PFSK-1 (cell line): ENCODE measurements at regions not wholly inside any gene's neighbourhood (a gene's known extent, or its start where the extent isn't known, plus 50 kb on each side); places are given as distances from the start of the nearest gene placed in this dataset.

Experiments
- FOXP2 ChIP-seq: optimal IDR thresholded peaks from 2 replicates; pipeline ENCODE3; 2011; ENCODE audit warnings: borderline replicate concordance, control low read depth, inconsistent platforms; ENCODE audit not compliant: insufficient read depth; ENCODE audit errors: extremely low read length, extremely low read depth
- POLR2AphosphoS5 ChIP-seq: IDR thresholded peaks from 2 replicates; pipeline ENCODE4 v1.6.1; 2012; ENCODE audit warnings: low read depth, mild to moderate bottlenecking, control low read depth, low read length, moderate library complexity
- REST ChIP-seq, 2 experiments: IDR thresholded peaks; 2 replicates each; pipeline versions ENCODE4 v1.6.1 to v1.8.0; 2011 to 2012; ENCODE audit warnings: low read depth in 2 of 2, low read length in 2 of 2, control low read depth in 1 of 2, inconsistent platforms in 1 of 2, mild to moderate bottlenecking in 1 of 2, moderate library complexity in 1 of 2; ENCODE audit not compliant: insufficient read depth in 1 of 2
- SIN3A ChIP-seq: IDR thresholded peaks from 2 replicates; pipeline ENCODE4 v1.6.1; 2012; ENCODE audit warnings: mild to moderate bottlenecking, low read length, moderate library complexity, borderline replicate concordance; ENCODE audit not compliant: insufficient read depth
- TAF1 ChIP-seq: IDR thresholded peaks from 2 replicates; pipeline ENCODE4 v1.6.1; 2012; ENCODE audit warnings: low read length, control low read depth, borderline replicate concordance; ENCODE audit not compliant: insufficient read depth

GRCh38 chr3:64321747-64322146 lies 96.5 kb upstream of the PRICKLE2 start:
- TF ChIP-seq TAF1 (no peak), POLR2AphosphoS5 (no peak), REST (IDR thresholded peaks at IDR 0.05; ENCODE audit: insufficient read depth in 1 of 2, low read depth in 2 of 2, low read length in 2 of 2) (no peak), SIN3A (no peak), FOXP2 (no peak)
